ENCODE measurements at regions not wholly inside any gene's neighbourhood (a gene's known extent, or its start where the extent isn't known, plus 50 kb on each side); places are given as distances from the start of the nearest gene placed in this dataset.

DNA sequence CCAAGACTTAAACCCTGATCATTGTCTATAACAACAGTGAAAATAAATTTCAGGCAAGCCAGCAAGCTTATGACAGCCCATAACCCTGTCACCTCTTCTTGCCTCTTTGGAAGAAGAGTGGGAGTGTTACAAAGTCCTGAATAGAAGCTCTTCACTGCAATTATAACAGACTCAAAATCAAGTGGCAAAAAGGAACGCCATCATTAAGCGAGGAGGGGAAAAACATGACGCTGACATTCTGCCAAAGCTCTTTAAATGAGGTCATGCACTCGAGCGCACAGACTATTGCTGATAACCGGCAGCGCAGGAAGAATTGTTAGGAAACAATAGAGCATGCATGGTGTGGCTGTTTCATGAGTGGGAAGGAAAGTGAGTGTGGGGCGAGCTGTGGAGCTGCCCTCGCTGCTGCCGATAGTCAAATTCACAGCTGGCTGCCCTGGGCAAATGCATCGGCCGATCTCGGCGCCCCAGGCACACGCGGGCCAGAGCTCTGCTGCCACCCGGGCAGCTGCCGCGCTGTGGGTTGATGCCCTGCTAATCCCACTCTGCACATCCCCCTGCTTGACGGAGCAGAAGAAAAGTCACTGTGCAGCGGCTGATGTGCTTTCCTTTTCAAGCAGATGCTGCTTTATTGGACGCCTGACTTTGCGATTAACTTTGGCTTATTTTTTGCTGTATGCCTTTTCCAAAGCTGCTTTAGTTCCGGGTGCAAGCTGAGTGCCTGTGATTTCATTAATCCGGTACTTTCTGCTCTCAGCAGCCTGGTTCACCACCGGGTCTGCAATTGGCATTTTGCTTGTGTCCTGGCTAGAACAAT is 102.4 kb upstream of the ST6GALNAC5 start:
- DNase-seq = peak in 4 of 14 donors; percentile 2 to 25 (median 11)

DNA sequence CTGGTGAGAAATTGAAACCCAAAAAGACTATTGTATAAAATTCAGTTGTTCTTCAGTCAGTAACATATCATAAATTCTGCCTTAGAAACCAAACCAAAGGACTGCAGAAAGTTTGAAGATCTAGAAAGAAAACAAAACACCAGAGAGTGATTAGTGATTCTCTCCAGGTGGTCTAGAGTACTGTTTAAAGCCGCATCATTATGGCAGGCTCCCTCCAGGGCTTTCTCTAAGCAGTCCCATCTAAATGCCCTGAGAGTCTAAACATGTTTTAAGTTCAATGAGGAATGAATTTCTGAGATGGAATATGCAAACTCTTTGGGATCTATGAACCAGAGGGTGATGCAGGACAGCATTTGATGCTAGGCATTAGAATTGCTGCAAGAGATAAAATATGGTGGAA is 100.9 kb upstream of the ST6GALNAC5 start:
- DNase-seq = no peak

DNA sequence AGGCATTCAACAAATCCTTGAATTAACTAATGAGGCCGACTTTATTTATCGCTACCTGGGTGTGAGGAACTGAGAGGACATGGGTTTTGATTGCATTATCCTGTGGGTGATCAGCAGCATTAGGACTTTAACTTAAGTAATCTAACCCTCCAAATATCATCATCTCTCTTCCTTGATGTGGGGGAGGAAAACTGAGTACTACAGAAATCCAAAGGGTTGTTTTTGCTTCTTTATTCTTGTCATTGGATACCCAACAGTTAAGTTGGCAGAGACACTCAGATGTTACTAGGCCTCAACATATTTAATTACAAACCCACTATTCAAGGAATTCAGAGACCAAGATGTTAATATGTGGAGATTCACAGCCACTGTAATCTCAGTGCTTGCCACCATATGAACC is 97.4 kb upstream of the ST6GALNAC5 start:
- no peak for DNase-seq

DNA sequence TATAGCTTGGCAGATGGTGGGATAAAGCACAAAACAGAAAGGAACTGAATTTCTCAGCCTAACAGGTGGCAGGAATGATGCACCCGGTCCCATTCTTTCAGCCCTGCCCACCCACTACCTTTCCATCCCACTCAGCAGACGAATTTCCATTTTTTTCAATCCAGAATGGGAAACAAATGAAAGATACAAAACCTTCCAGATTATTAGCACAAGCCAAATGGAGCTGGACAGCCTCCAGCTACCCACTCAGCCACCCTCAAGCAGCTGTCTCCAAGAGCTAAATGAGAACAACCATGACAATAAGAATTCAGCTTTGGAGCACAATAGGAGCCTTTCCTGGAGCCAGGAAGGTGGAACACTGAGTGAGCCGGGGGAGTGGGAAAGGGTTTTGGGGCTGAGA is 96.3 kb upstream of the ST6GALNAC5 start:
- no peak for DNase-seq

DNA sequence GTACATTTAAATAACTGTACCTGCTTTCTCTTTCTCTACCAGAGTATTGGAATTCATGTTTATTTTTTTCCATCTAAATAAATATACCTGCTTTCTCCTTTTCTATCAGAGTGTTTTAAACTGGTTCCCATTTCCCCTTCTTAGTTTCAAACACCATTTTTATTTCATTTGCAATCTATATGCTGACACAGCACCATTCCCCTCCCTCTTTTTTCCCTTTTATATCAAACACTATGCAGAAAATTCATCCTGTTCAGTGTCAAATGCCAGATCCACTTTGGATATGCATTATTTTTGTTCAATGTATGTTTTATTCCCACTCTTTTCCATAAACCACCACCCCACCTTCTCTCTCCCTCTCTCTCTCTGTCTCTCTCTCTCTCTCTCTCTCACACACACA is 85.8 kb upstream of the ST6GALNAC5 start:
- no peak for DNase-seq

DNA sequence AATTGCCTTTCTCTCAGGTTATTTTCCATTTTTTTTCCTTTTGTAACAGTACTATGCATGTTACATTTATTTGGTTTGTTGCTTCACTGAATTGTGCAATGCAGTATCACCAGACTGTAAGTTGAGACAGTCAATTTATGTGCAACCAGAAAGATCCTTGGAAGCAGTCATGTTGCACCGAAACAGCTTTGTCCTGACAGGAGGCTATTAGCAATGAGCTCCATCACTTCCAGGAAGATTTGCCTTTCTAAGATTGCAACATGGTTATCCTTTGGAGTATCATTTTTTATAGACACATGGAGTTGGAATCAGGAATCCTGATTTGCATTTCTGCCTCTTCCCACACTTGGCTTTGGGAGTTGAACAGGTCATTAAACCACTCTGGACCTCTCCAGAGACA is 84.5 kb upstream of the ST6GALNAC5 start:
- no peak for DNase-seq

DNA sequence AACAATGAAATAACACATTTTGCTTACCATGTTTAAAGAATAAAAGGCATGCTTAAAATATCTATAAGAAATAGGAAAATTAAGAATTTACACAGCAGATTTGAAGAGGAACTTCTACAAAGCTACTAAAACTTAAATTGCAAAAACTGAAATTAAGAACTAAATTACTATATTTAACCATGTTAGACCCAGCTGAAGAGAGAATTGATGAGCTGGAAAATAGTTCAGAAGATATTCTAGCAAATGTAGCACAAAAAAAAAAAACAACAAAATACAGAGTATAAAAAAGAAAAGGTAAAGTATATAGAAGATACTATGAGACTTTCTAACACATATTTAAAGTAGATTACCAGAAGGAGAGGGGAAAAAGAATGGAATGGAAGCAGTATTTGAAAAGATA is 82.8 kb upstream of the ST6GALNAC5 start:
- DNase-seq = no peak

DNA sequence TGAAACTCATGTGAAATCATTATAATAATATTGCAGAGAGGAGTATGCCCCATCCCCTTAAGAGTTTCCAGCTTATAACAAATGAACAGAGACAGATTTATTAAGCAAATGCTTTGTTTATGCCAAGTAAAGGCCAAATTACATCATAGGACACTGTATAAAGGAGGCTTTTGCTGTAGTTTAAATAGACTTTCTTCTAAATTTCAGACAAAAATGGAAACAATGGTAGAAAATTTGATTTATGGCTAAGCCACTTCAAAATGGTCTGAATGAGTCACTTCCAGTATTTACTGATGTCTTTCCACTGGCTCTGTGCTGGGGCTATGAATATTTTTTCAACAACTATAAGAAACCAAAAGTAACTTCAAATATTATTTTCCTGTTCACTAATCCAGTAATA is 81.1 kb upstream of the ST6GALNAC5 start:
- DNase-seq = no peak

DNA sequence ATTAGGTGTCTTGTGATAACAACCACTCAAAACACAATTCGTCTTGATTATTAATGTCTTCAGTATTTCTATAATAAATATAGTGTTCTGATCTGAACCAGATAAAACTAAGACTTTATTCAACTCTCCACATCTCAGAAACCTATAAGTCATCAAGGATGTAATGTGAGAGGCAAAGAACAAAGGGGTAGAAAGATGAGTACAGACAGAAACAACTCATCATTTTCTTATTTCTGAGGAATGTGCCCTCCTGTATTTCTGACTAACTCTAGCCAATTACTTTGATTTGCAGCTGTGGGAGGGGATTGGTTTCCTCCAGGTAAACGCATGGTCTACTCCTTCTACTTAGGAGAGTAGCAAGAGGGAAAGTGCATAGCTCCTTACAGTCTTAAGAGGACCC is 73.7 kb upstream of the ST6GALNAC5 start:
- no peak for DNase-seq

DNA sequence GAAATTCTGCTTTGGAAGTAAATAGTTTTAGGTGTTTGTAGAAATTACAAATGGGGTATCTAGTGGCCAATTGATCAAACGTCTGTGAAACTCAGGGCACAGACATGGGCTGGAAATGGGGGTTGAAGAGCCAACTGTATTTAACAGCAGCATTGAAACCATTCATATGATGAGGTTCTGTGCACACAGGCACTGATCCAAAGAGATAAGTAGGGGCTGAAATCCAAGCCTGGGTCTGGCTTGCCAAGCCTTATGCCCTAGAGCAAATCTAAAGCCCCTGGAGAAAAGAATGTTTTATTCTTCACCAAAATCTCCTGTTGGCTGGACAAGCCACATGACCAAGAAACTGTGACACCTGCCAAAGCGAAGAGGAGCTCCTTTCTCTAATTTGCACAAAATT is 67.6 kb upstream of the ST6GALNAC5 start:
- no peak for DNase-seq

DNA sequence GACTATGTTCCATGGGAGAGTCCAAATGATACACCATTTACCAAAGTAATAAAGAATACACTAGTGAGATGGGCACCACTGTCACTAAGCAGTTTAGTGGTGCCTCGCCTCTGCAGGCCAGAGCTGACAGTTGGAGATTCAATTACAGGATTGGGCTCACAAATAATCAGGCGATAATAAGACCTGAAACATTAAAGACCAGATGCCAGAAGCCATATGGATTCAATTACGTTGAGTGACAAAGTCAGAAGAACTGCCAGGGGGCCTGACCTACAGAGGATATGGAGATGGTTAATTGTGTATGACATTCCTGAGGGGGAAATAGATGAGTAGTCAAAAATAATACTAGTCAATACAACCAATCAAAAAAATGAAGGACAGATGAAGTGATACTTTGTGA is 65.2 kb upstream of the ST6GALNAC5 start:
- no peak for DNase-seq

DNA sequence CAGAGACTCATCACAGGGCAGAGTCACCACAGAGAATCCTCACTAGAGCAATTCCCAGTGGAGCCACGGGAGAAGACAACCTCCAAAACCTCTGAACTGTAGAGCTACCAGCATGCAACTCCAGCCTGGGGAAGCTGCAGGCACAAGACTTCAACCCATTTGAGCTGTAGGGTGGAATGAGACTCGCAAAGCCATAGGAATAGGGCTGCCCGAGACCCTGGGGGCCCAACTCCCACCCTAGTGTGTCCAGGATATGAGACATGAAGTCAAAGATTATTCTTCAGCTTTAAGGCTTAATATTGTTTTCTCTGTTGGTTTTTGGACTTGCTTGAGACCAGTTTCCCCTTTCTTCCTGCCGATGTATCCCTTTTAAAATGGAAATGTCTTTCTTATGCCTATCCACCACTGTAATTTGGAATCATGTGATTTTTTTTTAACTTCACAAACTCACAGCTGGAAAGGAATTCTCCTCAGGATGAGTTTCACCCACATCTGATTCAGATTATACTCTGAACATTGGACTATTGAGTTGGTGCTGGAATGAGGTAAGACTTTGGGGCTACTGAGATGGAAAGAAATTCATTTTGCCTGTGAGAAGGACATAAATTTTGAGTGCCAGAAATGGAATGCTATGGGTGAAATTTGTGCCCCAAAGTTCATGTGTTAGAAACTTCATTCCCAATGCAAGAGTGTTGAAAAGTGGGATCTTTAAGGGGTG is 59.6 kb upstream of the ST6GALNAC5 start:
- no peak for DNase-seq

All from C1 segment of cervical spinal cord (tissue), 14 donors.